Tibial artery (tissue), 4 donors: ENCODE measurements at regions not wholly inside any gene's neighbourhood (a gene's known extent, or its start where the extent isn't known, plus 50 kb on each side); places are given as distances from the start of the nearest gene placed in this dataset.

Source experiments
- DNase-seq, 2 donors: peaks; one replicate each; pipeline ENCODE4 v3.0.0-alpha.2; 2019
- H3K27ac ChIP-seq, 2 donors: fragments of 200-600 bp; sonication (generic) in 1 of 2; 1 replicate in 1 of 2; 2 replicates in 1 of 2; pipeline ENCODE4 v1.5.1; 2018 to 2019; ENCODE audit warnings: mild to moderate bottlenecking in 1 of 2
- H3K27me3 ChIP-seq, 2 donors: fragments of 200-600 bp; sonication (generic) in 1 of 2; one replicate each; pipeline versions ENCODE4 v1.5.1 to v1.6.0; 2016 to 2019
- H3K36me3 ChIP-seq, 3 donors: fragments of 200-600 bp; sonication (generic) in 2 of 3; one replicate each; pipeline ENCODE4 v1.5.1; 2016 to 2019; ENCODE audit warnings: mild to moderate bottlenecking in 2 of 3
- H3K4me1 ChIP-seq, 4 donors: fragments of 200-600 bp; sonication (generic) in 2 of 4; 1 replicate in 3 of 4; 2 replicates in 1 of 4; pipeline ENCODE4 v1.5.1; 2016 to 2019
- H3K4me3 ChIP-seq, 2 donors: fragments of 200-600 bp; sonication (generic) in 1 of 2; 1 replicate in 1 of 2; 2 replicates in 1 of 2; pipeline ENCODE4 v1.5.1; 2018 to 2019; ENCODE audit warnings: mild to moderate bottlenecking in 2 of 2
- H3K9me3 ChIP-seq, 3 donors: fragments of 200-600 bp; sonication (generic) in 1 of 3; one replicate each; pipeline ENCODE4 v1.5.1; 2016 to 2019
- intact Hi-C: fragments of 100-400 bp; cut with DNase I; formaldehyde crosslinking; loops from one replicate; pipeline ENCODE4 v1.15.0; 2023; ENCODE audit warnings: low total_unique reads
- TF ChIP-seq, protein P1 (sequence below), 2 experiments: fragments of 200-600 bp in 1 of 2; fragments of 450-650 bp in 1 of 2; IDR thresholded peaks; one replicate each; pipeline ENCODE4 v1.5.1; 2017 to 2019; ENCODE audit warnings: antibody characterized with exemption in 2 of 2, mild to moderate bottlenecking in 1 of 2, moderate library complexity in 1 of 2

DNA sequence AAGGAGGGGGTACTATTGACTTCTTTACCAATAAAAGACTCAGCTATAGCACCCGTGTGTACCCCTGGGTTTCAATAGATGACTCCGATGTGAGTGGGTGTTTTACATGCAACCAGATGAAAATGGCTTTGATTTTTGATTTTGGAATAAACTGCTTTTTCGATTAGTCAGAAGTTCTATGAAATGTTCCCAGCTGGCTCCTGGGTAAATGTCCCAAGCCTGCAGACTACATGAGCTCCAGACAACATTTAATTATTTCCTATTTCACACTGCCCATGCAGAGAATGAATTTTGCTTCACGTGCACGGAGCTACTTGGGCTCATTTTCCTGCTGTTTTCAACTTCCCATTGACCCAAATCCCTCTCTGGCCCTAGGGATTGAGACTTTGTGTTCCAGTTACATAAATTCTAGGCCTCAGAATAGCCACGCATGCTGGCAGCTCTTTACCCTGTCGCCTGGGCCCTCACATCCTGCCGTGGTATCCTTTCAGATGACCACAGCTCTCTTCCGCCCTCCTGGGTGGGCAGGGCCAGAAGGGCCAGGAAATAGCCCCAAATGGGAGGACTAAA, 59.7 kb downstream of the GPR6 start:
- no peak overlapping the region for H3K27ac ChIP-seq
- H3K27me3 ChIP-seq, result no peaks in the 10 kb centered on the region
- intact Hi-C loops, result loop anchor here (5.0 kb wide), 1 partner anchor 331 kb away; no protein-coding TSS in a partner anchor
- H3K9me3 ChIP-seq, result no peaks in the 10 kb centered on the region
- no peak for DNase-seq
- TF ChIP-seq, protein P1, sequence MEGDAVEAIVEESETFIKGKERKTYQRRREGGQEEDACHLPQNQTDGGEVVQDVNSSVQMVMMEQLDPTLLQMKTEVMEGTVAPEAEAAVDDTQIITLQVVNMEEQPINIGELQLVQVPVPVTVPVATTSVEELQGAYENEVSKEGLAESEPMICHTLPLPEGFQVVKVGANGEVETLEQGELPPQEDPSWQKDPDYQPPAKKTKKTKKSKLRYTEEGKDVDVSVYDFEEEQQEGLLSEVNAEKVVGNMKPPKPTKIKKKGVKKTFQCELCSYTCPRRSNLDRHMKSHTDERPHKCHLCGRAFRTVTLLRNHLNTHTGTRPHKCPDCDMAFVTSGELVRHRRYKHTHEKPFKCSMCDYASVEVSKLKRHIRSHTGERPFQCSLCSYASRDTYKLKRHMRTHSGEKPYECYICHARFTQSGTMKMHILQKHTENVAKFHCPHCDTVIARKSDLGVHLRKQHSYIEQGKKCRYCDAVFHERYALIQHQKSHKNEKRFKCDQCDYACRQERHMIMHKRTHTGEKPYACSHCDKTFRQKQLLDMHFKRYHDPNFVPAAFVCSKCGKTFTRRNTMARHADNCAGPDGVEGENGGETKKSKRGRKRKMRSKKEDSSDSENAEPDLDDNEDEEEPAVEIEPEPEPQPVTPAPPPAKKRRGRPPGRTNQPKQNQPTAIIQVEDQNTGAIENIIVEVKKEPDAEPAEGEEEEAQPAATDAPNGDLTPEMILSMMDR (IDR thresholded peaks at IDR 0.05), result no peak
- H3K4me1 ChIP-seq, result peaks cover 0 to 8% (median 2%) of the 10 kb centered on the region in 4 donors
- H3K36me3 ChIP-seq, result no peaks in the 10 kb centered on the region
- H3K4me3 ChIP-seq, result no peak overlapping the region

DNA sequence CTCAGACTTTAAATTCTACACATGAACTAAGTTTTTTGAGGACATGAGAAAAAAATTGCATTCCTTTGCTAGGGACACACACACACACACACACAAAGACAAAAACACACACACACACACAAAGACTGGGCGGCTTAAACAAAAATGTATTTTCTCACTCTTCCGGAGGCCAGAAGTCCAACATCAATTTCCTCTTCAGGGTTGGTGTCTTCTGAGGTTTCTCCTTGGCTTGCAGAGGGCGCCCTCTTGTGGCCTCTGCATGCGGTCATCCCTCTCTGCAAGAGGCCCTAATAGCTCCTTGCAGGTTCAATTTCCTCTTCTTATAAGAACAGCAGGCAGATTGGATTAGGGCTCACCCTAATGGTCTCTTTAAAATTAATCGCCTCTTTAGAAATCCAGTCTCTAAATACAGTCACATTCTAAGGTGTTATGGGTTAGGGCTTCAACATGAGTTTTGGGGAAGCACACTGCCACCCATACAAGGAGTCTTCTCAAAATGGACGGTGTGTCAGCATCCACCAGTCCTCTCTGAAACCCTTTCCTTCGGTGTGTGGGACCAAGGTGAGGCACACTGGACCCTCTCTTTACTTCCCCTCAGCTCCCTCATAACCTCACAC, 61.4 kb downstream of the GPR6 start:
- DNase-seq, result peak; percentile 84 to 88
- Histone ChIP-seq H3K27ac (no peak overlapping the region), H3K27me3 (no peaks in the 10 kb centered on the region), H3K9me3 (no peaks in the 10 kb centered on the region), H3K4me3 (peak overlapping the region; percentile 1 to 40), H3K36me3 (no peaks in the 10 kb centered on the region), H3K4me1 (peaks cover 0 to 8% (median 2%) of the 10 kb centered on the region in 4 donors)
- TF ChIP-seq, protein P1 (IDR thresholded peaks at IDR 0.05), result peak; percentile 85 to 95
- intact Hi-C loops, result loop anchor here (5.0 kb wide), 1 partner anchor 332 kb away; no protein-coding TSS in a partner anchor

DNA sequence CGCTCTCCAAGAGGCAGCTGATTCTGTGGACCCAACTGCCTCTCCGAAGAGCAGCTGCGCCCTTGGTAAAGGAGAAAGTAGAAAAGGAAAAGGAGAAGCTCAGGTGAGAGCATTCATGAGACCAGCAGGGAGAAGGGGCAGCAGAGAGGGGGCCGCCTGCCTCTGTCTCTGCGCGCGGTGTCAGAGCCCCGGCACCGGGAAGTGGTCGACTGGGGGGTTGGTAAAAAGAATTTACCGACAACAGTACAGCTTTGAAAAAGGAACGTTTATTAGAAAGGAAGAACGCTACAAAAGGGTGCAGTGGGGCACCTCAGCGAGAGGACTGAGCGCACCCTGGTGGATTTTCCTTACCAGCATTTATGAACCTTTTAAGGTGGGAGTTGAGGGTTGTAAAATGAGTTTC, 61.9 kb downstream of the GPR6 start:
- no peak overlapping the region for H3K27ac ChIP-seq

DNA sequence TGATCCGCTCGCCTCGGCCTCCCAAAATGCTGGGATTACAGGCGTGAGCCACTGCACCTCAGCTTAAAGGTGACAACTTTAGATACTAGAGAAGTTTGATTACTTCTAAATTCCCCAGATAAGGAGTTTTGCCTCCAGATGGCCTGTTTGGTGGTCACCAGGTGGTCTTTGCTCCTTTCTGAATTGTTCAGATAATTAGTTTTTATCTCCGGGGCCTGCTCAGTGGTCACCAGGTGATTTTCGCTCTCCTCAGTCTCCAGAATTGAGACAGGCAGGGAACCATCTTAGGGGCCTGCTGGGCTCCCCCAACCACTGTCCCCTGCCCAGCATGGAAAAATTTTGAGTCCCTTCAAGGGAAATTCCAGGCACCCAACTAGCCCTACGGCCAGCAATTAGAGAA, 62.6 kb downstream of the GPR6 start:
- no peaks in the 10 kb centered on the region for H3K36me3 ChIP-seq
- no peak overlapping the region for H3K4me3 ChIP-seq
- H3K27me3 ChIP-seq, result no peaks in the 10 kb centered on the region
- peaks cover 0 to 2% (median 0%) of the 10 kb centered on the region in 3 donors for H3K9me3 ChIP-seq
- intact Hi-C loops, result no loop called here
- TF ChIP-seq, protein P1 (IDR thresholded peaks at IDR 0.05), result no peak
- peaks cover 0 to 8% (median 2%) of the 10 kb centered on the region in 4 donors for H3K4me1 ChIP-seq
- no peak overlapping the region for H3K27ac ChIP-seq
- no peak for DNase-seq

More for the DNA sequence above, 61.9 kb downstream of the GPR6 start:
- no peak for DNase-seq
- TF ChIP-seq, protein P1 (IDR thresholded peaks at IDR 0.05), result no peak
- intact Hi-C loops, result loop anchor here (5.0 kb wide), 1 partner anchor 333 kb away; no protein-coding TSS in a partner anchor
- no peaks in the 10 kb centered on the region for H3K9me3 ChIP-seq
- peaks cover 0 to 8% (median 2%) of the 10 kb centered on the region in 4 donors for H3K4me1 ChIP-seq
- H3K4me3 ChIP-seq, result peak overlapping the region; percentile 1 to 40
- H3K36me3 ChIP-seq, result no peaks in the 10 kb centered on the region
- no peaks in the 10 kb centered on the region for H3K27me3 ChIP-seq

DNA sequence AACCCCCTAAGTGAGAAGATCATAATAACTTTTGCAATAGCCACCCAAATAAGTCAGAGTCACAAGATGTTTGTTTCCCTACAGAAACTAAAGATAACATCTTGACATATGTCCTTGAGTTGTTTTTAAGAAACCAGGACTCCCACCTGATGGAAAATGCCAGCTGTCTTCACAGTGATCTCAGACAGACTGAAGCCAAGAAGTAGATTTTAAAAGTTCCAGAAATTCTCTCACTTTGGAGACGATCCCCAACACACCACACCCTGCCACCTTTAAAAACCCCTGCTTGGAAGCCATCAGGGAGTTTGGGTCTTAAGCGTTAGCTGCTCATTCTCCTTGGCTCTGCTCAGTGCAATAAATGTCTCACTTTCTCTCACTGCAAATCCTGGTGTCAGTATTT, 63.0 kb downstream of the GPR6 start:
- Histone ChIP-seq H3K27me3 (no peaks in the 10 kb centered on the region), H3K36me3 (no peaks in the 10 kb centered on the region), H3K27ac (no peak overlapping the region), H3K4me1 (peaks cover 0 to 8% (median 2%) of the 10 kb centered on the region in 4 donors), H3K4me3 (no peak overlapping the region), H3K9me3 (peaks cover 0 to 5% (median 0%) of the 10 kb centered on the region in 3 donors)
- intact Hi-C loops, result no loop called here
- DNase-seq, result no peak
- TF ChIP-seq, protein P1 (IDR thresholded peaks at IDR 0.05), result no peak
